Progenitor cell of endocrine pancreas (in vitro differentiated cells): ENCODE measurements at regions not wholly inside any gene's neighbourhood (a gene's known extent, or its start where the extent isn't known, plus 50 kb on each side); places are given as distances from the start of the nearest gene placed in this dataset.
A peak's percentile ranks its signal among the peaks of the same experiment; 100 is the strongest.

Experiments
- DNase-seq: peaks from one replicate; pipeline ENCODE4 v3.0.0; 2021; ENCODE audit warnings: low spot score; ENCODE audit not compliant: unreplicated experiment
- H3K27ac Mint-ChIP-seq: 2 replicates; pipeline ENCODE4 v1.8.0; 2021; ENCODE audit warnings: mild to moderate bottlenecking, moderate library complexity, mixed read lengths
- H3K27me3 Mint-ChIP-seq: 2 replicates; pipeline ENCODE4 v1.8.0; 2021; ENCODE audit warnings: mixed read lengths
- H3K36me3 Mint-ChIP-seq: 2 replicates; pipeline ENCODE4 v1.8.0; 2022; ENCODE audit warnings: mixed read lengths; ENCODE audit not compliant: insufficient read depth
- H3K4me1 Mint-ChIP-seq: 2 replicates; pipeline ENCODE4 v1.8.0; 2021; ENCODE audit warnings: low read depth, mixed read lengths
- H3K4me3 Mint-ChIP-seq: 2 replicates; pipeline ENCODE4 v1.8.0; 2021; ENCODE audit warnings: low read depth, mild to moderate bottlenecking, moderate library complexity, mixed read lengths
- H3K9me3 Mint-ChIP-seq: 2 replicates; pipeline ENCODE4 v1.8.0; 2021; ENCODE audit warnings: low read depth, mixed read lengths
- TF ChIP-seq, protein P1 (sequence below): fragments of 200-600 bp; sonication (generic); IDR thresholded peaks from one replicate; pipeline ENCODE4 v1.5.0; 2021; ENCODE audit warnings: antibody characterized with exemption, mild to moderate bottlenecking; ENCODE audit not compliant: unreplicated experiment

DNA sequence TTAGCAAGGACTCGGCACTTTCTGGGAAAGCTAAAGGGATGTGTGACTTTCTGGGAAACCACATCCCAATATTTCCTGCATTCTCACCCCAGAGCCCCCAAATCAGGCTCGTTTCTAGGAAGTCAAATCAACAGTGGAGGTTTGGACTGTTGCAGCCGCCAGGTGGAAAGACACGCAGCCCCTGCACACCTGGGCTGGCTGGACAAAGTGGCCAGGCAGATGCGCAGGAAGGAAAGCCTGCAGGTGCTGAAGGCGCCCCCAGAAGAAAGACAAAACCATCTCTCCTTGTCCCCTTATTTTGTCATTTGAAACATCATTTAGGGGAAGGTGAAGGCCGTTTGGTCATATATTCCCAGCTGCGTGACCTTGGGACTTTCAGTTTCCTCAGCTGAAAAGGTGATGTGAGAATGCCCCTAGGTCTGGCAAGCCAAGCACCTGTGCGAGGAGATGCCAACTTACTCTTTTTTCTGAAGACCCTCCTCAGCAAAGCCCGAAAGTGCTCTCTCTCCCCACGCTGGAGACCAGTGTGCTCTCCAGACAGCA lies 97.9 kb upstream of the CPEB4 start:
- Mint-ChIP-seq H3K4me3 (no peak overlapping the region), H3K27me3 (peaks cover 4% of the 10 kb centered on the region), H3K9me3 (no peaks in the 10 kb centered on the region), H3K4me1 (peaks cover 14% of the 10 kb centered on the region), H3K27ac (no peak overlapping the region), H3K36me3 (no peaks in the 10 kb centered on the region)
- TF ChIP-seq, protein P1, sequence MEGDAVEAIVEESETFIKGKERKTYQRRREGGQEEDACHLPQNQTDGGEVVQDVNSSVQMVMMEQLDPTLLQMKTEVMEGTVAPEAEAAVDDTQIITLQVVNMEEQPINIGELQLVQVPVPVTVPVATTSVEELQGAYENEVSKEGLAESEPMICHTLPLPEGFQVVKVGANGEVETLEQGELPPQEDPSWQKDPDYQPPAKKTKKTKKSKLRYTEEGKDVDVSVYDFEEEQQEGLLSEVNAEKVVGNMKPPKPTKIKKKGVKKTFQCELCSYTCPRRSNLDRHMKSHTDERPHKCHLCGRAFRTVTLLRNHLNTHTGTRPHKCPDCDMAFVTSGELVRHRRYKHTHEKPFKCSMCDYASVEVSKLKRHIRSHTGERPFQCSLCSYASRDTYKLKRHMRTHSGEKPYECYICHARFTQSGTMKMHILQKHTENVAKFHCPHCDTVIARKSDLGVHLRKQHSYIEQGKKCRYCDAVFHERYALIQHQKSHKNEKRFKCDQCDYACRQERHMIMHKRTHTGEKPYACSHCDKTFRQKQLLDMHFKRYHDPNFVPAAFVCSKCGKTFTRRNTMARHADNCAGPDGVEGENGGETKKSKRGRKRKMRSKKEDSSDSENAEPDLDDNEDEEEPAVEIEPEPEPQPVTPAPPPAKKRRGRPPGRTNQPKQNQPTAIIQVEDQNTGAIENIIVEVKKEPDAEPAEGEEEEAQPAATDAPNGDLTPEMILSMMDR: no peak
- no peak for DNase-seq

DNA sequence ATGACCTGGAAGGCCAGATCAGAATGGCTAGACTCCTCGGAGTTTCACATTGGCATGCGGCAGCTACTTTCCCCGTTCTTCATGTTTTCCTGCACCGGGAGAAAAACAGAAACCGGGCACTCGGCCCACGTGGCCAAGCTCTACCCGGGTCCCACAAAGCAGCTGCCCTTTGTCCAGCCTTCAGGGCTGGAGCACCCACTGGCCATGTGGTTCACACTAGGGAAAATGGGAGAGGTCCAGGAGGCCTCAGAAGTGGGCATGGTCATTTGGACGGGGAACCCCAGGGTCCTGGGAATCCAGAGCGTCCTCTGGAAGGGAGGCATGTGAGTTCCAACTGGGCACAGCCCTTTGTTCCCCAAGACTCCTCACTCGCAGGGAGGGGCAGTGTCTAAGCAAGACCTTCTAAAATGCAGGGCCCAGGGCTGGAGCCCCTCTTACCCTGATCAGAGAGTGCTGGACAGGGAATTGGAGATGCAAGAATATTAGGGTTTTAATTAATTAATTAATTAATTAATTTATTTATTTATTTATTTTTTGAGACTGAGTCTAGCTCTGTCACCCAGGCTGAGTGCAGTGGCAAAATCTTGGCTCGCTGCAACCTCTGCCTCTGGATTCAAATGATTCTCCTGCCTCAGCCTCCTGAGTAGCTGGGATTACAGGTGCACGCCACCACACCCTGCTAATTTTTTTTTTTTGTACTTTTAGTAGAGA lies 97.2 kb upstream of the CPEB4 start:
- no peak overlapping the region for H3K4me3 Mint-ChIP-seq
- H3K4me1 Mint-ChIP-seq: peaks cover 17% of the 10 kb centered on the region
- DNase-seq: no peak
- peaks cover 4% of the 10 kb centered on the region for H3K27me3 Mint-ChIP-seq
- TF ChIP-seq, protein P1: no peak
- H3K36me3 Mint-ChIP-seq: no peaks in the 10 kb centered on the region
- no peak overlapping the region for H3K27ac Mint-ChIP-seq
- no peaks in the 10 kb centered on the region for H3K9me3 Mint-ChIP-seq

DNA sequence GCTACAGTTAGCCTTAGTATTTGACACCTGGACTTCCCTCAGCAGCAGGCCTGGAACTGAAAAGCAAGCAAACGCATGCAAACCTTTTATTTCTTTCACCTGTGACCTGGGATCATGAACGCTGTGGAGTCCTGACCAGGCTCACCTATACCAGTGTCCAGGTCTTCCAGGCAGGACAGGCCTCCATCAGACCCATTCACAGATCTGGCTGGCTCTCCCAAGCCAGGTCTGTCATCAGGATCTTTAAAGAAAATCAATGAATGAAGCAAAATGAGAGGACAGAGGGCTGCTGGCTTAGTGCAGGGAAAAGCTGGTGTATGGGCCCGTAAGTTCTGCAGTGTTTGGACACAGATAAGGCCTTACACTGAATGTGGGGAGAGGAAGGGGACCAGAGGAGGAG lies 96.3 kb upstream of the CPEB4 start:
- peaks cover 15% of the 10 kb centered on the region for H3K4me1 Mint-ChIP-seq
- H3K36me3 Mint-ChIP-seq: no peaks in the 10 kb centered on the region
- H3K27ac Mint-ChIP-seq: peak overlapping the region; percentile 12
- DNase-seq: no peak
- TF ChIP-seq, protein P1: no peak
- H3K27me3 Mint-ChIP-seq: peaks cover 2% of the 10 kb centered on the region
- H3K9me3 Mint-ChIP-seq: no peaks in the 10 kb centered on the region
- H3K4me3 Mint-ChIP-seq: no peak overlapping the region

DNA sequence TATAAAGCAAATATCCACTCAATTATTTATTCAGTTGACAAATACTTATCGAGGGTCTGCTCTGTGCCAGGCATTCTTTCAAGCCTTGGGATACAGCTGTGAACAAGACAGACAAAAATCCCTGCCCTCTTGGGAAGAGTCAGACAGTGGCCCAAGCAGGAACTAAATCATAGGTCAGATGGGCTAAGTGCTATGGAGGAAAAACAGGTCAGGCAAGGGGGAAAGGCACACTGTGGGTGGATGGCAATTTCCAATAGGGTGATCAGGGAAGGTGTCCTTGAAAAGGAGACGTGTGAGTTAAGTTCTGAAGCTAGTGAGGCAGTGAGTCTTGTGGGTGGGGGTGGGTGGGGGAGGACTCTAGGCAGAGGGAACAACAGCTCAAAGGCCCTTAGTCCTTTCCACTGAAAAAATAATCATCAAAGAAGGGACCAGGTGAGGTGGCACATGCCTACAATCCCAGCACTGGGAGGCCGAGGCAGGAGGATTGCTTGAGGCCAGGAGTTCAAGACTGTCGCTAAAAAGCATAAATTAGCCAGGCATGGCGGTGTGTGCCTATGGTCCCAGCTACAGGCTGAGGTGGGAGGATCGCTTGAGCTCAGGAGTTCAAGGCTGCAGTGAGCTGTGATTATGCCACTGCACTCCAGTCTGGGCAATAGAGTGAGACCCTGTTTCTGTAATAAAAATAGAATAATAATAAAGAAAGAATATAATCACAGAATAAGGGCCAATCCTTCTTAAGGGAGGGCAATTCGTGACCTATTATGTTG lies 95.2 kb upstream of the CPEB4 start:
- TF ChIP-seq, protein P1: no peak
- H3K27me3 Mint-ChIP-seq: no peaks in the 10 kb centered on the region
- H3K4me3 Mint-ChIP-seq: no peak overlapping the region
- peaks cover 15% of the 10 kb centered on the region for H3K4me1 Mint-ChIP-seq
- H3K9me3 Mint-ChIP-seq: no peaks in the 10 kb centered on the region
- H3K36me3 Mint-ChIP-seq: no peaks in the 10 kb centered on the region
- H3K27ac Mint-ChIP-seq: peak overlapping the region; percentile 73
- DNase-seq: no peak

DNA sequence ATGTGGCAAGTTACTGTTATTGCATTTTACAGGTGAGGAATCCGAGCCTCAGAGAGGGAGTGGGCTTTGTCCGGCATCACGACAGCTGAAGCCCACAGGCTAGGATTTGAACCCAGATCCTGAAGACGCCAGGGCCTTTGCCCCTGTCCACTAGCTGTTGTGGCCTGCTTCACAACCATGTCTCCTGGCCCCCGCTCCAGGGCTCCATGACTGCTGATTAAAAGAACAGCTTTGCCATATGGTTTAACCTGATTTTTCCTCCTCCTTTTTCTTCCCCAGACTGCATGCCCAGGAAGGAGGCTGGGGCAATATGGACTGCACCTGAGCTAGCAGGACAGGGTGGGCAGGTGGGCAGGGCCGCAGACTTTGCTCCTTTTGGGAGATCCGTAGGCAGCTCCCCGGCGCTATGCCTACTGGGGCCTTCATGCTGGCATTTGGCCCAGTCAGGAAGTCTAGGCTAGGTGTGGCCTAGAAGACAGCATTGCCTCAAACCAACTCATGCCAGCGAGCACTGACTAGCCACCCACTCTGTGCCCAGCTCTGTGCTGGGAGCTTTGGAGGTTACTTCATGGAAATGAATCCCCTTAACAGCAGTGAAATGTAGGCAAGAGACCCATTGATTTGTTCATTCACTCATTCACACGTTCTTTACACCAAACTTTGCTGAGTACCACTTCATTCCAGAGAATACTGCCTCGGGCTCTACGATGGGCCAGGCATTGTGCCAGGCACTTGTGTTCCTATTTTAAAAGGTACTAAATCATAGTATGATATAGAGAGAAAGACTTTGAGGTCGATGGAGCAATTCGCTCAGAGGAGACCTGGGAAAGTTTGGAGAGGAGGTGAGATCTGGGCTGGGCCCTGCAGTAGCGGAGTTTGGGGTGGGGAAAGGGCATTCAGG lies 94.3 kb upstream of the CPEB4 start:
- TF ChIP-seq, protein P1: no peak
- H3K9me3 Mint-ChIP-seq: no peaks in the 10 kb centered on the region
- no peaks in the 10 kb centered on the region for H3K36me3 Mint-ChIP-seq
- DNase-seq: no peak
- peaks cover 15% of the 10 kb centered on the region for H3K4me1 Mint-ChIP-seq
- no peak overlapping the region for H3K27ac Mint-ChIP-seq
- peaks cover 3% of the 10 kb centered on the region for H3K27me3 Mint-ChIP-seq
- H3K4me3 Mint-ChIP-seq: no peak overlapping the region
